GM18870 (cell line): ENCODE measurements at regions not wholly inside any gene's neighbourhood (a gene's known extent, or its start where the extent isn't known, plus 50 kb on each side); places are given as distances from the start of the nearest gene placed in this dataset.

Experiments
- ATAC-seq: cut with Tn5 transposase; IDR thresholded peaks from one replicate; pipeline ENCODE4 v1.9.1; 2021; ENCODE audit warnings: moderate library complexity; ENCODE audit not compliant: unreplicated experiment

DNA sequence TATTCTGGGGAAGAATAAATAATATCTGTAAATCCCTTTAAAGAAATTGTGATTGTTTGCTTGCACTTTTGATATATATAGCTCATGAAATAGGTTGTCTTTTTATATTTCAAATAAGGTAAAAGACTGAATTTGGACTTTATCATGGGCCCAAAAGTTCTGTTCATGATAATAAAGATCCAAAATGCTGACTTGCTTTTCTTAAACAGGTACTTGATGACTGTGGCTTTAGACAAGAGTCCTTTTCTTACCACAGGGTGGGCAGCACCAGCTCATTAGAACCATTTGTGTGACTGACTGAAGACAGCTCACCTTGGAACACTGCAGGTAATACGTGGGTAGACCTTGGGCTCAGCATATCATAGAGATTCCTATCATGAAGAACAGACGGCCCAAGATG is 432.6 kb downstream of the ETNK1 start:
- ATAC-seq, result no peak

DNA sequence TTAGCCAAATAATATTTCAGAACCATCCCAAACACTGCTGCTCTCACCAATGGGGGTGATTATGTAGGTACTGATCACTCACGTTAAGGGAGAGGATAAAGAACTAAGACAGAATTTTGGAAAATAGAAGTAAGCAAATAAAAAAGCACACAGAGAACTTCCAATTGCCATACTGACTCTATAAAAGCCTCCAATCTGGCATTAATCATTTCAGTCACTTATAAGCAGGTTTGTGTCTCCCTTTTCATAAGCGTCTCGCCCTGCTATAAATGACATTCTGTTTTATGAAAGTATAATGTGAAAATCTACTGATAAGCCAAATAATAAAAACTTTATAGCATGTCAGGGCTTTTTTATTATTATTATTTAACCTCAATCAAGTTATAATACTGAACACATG is 435.2 kb downstream of the ETNK1 start:
- ATAC-seq, result no peak

GRCh38 chr12:23063206-23063605 is 438.2 kb downstream of the ETNK1 start:
- no peak for ATAC-seq

DNA sequence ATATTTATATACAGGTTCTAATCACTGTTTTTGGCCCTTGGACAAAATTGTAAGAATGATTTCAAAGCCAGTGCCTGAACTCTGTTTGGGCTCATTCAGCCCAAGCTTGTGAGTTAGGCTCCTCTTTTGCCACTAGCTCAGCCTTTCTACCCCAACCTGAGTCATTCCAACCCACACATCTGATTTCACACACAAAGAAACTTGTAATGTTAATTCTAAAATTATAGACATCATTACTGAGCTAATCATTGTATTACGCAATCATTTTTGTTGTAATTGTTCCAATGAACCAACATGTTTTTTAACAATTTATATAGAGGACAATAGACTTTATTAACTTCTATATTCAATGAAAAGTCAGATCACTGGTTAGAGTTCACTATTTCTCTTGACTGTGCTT is 441.1 kb downstream of the ETNK1 start:
- ATAC-seq, result no peak

DNA sequence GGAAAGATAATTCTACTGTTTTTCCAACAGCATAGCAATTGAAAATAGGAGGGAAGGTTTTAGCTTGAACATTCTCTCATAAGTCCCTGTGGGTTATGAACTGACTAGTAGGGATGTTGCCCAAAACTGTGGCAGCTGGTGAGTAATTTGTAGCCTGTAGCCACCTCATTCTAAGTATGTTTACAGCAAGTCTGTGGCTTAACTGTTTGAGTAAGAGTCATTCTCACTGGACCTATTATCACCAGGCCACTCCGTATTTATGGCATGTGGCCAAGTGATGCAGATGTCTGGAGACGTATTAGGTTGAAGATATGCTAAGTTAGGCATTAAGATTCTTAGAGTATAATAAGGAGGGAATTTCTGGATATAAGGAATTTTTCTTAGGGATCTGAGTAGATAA is 458.3 kb downstream of the ETNK1 start:
- ATAC-seq, result peak; percentile 79

GRCh38 chr12:23084236-23084995 is 459.4 kb downstream of the ETNK1 start:
- no peak for ATAC-seq

GRCh38 chr12:23088594-23088993 is 463.6 kb downstream of the ETNK1 start:
- no peak for ATAC-seq

DNA sequence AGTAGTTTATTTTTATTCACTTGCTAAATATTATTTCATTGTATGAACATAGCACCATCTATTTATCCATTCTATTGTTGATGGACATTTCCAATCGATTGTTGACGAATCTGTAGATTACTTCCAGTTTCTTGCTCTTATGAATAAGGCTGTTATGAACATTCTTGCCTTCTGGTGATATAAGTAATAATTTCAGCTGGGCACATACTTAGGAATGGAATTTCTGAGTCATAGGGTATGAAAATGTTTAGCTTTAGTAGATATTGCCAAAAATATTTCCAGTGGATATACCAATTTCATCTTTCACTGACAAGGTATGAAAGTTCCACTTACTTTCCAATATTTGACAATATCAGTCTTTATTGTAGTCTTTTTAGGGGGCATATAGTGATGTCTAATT is 468.5 kb downstream of the ETNK1 start:
- ATAC-seq, result no peak

GRCh38 chr12:23096321-23096720 is 471.4 kb downstream of the ETNK1 start:
- no peak for ATAC-seq

DNA sequence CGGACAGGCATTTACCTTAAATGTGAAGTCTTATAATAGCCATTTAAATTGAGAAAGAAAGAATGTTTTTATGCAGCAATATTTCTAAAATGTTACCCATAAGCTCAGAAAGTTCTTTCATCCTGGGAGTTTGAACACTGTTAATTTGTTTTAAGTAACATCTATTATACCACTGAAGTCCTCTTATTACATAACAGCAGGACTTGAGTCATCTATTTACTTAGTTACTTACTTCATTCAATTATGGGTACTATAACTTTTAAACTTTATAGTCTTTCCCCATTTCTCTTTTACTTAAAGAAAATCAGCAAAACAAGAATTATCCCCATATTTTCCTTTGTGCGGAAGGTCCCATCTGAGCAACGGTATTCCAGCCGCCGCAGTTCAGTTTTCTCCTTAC is 473.1 kb downstream of the ETNK1 start:
- no peak for ATAC-seq

- ATAC-seq, result no peak
These were observed 473.5 kb downstream of the ETNK1 start for GRCh38 chr12:23098517-23098916.

DNA sequence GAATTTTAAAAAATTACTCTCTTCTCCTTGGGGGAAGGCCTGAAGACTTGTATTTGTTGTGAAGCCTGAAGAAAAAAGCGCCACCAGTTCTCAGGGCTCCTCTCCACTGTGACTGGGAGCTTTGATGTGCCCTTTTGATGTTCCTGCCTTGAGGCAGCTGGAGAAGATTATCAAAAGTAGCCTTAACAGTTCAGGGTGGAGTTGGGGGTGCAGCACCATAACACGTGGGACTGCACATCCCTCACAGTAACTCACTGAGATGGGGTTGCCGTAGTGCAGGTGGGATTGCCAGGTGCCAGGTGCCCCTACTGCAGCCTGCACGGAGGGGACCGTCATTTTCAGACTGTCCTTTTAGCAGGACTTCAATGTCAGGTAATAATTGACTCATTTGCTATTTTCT is 474.1 kb downstream of the ETNK1 start:
- ATAC-seq, result no peak

DNA sequence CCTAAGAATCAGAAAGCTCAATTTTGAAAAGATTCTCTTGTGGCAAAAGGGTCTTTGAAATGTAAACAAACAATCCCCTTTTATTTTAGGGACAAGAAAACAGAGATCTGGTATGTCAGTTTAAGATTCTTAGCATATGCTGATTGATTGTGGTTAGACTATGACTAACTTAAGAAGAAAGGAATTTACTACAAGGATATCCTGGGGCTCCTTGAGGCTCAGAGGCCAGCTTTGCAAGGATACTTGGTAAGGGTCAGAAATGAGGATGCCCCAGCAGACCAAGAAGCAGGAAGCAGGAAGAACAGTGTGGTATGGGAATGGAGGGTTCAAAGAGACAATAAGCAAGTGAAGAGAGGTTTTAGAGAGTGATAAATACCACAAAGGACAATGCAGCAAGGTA is 474.6 kb downstream of the ETNK1 start:
- ATAC-seq, result no peak

DNA sequence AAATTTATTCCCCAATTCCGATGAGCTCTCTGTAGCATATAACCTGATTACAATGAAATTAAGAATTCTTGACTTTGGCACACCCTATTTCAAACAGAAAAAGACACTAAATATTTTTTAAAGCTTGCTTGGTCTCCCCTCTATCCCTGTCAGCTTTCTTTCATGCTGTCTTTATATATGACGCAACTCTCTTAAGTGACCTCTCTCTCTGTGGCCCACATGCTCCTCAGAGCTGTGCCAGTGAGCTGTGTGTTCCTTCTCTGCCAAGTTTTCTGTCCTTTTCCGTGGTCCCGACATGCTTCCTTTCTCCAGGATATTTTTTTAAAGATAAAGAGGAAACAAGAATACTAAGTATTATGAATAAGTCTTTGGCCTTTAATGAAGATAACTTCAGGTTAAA is 484.0 kb downstream of the ETNK1 start:
- ATAC-seq, result no peak

DNA sequence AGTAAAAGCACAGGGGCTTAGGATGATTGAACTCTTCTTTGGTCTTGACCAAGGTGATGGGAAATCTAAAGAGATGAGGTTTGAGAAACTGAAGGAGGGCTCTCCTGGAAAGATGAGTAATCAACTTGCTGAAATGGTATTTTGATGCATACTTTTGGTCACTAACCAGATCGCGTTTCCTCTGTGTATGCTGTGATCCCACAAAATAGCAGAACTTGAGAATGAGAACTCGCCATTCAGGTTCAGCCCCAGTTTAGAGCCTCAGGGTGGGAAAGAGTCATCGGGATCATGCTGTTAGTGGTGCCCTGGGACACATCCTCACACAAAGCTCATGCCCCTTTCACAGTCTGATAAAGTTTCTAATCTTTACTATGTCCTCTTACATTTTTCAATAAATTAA is 488.8 kb downstream of the ETNK1 start:
- no peak for ATAC-seq

DNA sequence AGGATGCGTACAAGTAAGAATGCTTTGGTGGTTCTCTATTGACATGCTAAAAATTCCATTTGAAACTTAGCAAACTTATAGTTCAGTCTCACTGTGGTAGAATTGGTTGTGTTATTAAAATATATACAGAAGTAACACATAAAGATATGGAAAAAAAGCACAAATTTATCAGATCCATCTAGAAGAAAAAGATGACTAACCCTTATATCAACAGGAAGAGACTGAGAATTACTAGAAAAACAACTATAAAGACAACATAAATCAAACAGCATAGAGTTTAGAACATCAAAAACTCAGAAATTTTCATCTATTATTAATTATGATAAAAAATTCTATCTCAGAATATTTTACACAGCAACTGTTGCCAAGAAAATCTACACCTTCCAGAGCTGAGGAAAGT is 491.0 kb downstream of the ETNK1 start:
- ATAC-seq, result no peak

DNA sequence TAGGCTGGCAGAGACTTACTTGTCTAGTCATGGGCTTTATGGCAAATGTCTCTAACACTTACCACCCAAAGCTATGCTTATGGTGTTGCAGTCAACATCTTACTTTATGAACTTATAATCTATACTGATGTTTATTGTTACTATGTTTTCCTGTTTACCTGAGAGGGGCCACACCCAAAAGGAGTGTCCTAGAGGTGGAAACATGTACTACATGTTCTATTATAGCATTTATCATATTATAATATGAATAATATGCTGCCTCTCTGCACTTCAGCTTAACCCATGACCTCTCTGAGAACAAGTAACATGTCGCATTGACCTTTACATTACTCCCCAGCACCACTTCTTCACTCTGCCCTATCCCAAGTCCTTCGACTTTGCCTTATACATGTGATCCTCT is 501.8 kb downstream of the ETNK1 start:
- no peak for ATAC-seq

GRCh38 chr12:23127701-23128100 is 502.7 kb downstream of the ETNK1 start:
- no peak for ATAC-seq

- ATAC-seq, result no peak
These were observed 503.5 kb downstream of the ETNK1 start for GRCh38 chr12:23128462-23128861.

DNA sequence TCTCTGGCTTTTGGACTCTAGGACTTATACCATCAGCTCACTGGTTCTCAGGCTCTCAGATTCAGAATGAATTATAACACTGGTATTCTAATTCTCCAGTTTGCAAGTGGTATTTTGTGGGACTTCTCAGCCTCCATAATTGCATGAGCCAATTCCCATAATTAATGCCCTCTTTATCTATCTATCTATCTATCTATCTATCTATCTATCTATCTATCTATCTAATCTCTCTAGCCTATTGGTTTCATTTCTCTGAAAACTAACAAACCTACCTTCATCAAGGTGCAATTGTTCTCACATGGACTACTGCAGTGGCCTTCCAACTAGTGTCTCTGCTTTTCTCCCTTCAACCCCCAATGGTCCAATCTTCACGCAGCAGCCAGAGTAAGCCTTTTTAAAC is 507.4 kb downstream of the ETNK1 start:
- ATAC-seq, result no peak

DNA sequence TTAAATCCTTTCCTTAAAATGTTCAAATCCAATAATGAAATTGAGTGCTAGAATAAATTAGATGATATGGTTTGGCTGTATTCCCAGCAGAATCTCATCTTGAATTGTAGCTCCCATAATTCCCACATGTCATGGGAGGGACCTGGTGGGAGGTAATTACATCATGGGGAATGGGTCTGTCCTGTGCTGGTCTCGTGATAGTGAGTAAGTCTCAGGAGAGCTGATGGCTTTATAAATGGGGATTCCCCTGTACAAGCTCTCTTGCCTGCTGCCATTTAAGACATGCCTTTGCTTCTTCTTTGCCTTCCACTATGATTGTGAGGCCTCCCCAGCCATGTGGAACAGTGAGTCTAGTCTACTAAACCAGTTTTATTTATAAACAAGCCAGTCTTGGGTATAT is 508.5 kb downstream of the ETNK1 start:
- no peak for ATAC-seq

GRCh38 chr12:23139026-23139425 is 514.1 kb downstream of the ETNK1 start:
- no peak for ATAC-seq

DNA sequence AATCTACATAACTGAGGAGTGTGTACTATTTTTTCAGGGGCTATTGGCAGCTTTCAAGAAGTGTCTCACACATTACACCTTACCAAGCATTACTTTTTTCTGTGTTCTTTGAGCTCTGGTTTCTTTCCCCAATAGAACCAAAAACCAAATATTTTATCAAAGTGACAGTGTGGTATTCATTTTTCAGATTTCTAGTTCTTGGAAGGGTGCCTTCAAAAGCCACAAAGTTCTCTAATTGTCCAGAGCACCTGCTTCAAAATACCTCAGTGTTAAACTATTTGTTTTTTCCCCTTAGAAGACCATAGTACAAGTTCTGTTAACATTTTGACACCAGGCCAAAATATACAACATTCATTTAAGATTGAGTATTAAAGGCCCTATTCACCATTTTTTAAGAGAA is 515.7 kb downstream of the ETNK1 start:
- no peak for ATAC-seq
